ENCODE measurements at regions not wholly inside any gene's neighbourhood (a gene's known extent, or its start where the extent isn't known, plus 50 kb on each side); places are given as distances from the start of the nearest gene placed in this dataset.

DNA sequence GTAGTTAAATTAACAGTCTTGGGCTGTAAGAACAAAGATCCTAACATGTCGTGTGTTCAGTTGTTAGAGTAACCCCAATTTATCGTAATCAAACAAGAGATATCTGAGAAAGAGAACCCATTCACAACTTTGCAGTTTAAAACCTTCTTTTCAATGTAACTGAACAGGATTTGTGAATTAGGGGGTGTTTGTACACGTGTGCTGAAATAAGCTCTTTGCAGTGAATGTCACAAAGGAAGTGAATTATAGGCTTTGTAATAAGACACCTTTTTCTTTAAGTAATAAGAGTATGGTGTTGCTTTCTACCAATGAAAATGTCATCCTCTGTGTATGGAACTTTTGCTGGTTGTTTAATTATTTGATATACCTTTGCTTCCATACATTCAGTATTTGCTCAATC, 114.0 kb downstream of the ALX1 start:
- TF ChIP-seq, protein P1, sequence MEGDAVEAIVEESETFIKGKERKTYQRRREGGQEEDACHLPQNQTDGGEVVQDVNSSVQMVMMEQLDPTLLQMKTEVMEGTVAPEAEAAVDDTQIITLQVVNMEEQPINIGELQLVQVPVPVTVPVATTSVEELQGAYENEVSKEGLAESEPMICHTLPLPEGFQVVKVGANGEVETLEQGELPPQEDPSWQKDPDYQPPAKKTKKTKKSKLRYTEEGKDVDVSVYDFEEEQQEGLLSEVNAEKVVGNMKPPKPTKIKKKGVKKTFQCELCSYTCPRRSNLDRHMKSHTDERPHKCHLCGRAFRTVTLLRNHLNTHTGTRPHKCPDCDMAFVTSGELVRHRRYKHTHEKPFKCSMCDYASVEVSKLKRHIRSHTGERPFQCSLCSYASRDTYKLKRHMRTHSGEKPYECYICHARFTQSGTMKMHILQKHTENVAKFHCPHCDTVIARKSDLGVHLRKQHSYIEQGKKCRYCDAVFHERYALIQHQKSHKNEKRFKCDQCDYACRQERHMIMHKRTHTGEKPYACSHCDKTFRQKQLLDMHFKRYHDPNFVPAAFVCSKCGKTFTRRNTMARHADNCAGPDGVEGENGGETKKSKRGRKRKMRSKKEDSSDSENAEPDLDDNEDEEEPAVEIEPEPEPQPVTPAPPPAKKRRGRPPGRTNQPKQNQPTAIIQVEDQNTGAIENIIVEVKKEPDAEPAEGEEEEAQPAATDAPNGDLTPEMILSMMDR (IDR thresholded peaks at IDR 0.05; ENCODE audit: low read length): no peak
- TF ChIP-seq EZH2 (IDR thresholded peaks at IDR 0.05; ENCODE audit: borderline replicate concordance, low read length): no peak
